Stimulated activated CD8-positive, alpha-beta memory T cell treated with anti-CD3 and anti-CD28 coated beads, Interleukin-15, amount 100 ng/mL, for 1 hour (primary cell): ENCODE measurements at regions not wholly inside any gene's neighbourhood (a gene's known extent, or its start where the extent isn't known, plus 50 kb on each side); places are given as distances from the start of the nearest gene placed in this dataset.
"Not testable (repeated sequence)": the region's sequence is repeated elsewhere in the genome, so short reads cannot be mapped to it uniquely, and the experiment has no call there.

Source experiments
- DNase-seq: peaks from one replicate; pipeline ENCODE4 v3.0.0-alpha.2; 2020; ENCODE audit warnings: low read depth

DNA sequence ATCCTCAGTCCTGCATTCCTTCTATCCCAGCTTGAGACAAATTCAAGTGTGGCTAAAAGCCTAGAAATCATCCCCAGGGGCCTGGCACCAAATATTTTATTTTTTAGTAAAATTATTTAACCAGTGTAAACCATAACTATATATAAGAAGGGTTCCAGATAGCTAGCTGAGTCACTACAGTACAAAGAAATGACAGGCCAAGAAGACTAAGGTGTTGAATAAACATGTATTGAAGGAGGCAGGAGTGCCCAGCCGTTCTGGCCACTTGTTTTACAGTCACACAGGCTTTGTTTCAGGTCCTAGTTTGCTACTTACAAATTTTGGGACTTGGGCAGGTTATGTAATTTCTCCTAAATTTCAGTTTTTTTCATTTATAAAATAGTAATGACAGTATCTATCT, 225.9 kb upstream of the PITX2 start:
- DNase-seq = no peak

DNA sequence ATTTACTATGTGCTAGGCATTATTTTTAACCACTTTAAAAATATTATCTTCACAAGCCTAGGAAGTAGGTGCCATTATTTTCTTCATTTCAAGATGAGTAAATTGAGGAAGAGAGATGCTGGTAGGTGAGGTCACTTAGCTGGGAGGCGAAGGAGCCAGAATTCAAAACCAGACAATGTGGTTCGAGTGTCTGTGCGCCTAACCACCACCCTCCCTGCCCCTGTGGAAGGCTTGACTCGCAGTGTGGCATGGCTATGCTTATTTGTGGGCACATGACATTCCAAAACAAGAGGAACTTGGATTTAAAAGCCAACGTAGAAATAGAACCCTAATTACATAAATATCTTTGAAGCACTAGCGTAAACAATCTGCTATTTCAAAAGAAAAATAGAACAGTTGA, 226.6 kb upstream of the PITX2 start:
- no peak for DNase-seq

DNA sequence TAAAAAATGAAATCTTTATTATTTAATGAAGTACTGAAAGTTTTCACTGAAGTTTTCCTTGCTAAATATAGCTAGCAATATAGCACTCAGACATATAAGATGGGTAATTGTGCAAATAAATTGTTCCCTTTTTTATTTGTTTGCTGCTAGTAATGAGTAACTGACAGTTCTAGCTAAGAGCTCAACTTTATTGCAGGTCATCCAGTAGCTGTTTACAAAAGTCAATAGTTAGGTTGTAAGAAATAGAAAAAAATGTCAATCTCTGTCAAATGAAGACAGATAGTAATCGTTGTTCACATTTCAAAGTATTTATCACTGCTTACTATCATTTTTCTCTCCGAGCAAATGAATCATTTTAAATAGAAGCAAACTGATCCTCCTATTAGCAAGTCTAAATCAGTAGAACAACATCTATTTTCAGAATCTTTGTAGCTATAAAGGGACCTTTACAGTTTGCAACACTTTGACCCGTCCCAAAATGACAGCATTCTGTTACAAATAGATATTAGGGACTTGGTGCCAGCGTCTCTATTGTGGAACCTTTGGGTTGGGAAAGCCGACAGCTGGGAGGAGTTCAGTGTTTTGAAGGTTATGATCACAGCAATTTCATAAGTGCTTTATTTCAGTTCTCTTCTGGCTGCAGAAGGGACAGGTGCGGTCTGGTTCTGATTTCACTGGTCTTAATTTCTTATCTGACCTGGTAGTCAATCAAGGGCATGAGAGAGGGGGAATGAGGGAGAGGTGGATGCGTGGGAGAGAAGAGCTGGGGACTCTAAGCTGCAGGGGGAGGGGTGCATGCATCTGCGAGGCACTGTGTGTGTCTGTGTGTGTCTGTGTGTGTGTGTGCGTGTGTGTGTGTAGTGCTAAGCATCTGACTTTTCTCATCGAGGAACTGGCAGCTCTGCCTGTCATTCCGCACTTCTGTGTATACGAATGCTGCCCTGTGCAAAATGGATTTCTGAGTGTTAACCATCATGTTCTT, 227.9 kb upstream of the PITX2 start:
- DNase-seq = no peak

DNA sequence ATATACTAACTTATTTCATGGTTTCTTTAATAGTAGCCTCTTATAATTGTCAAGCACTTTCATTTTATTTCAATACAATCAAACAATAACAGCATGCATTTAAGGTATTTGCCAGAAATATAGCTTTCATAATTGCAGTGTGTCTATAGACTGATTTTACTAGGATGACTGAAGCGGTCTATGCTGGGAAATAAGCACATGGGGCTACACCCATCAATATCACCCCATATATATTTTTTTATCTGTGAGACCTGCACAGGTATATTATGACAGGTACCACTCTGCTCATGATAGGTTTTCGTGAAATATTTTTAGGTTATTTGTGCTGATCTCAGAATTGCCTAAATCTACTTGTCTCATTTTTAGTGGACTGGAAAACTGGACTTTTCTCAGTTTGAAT, 229.1 kb upstream of the PITX2 start:
- DNase-seq = no peak

DNA sequence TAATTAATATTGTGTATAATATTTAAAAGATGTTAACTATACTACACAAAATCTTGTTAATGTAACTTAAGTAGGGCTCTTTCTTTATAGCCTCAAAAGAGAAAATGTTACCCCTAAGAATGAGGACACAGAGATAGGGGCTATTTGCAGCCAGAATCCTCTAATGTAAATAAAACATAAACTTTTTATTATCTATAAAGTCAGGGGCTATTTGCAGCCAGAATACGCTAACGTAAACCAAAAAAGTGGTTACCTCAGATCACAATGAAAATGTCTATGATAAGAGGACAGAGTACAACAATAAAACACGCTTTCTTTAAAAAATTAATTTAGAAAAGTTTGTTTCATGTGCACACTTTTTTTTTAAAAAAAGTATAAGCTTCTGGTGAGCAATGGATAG, 229.9 kb upstream of the PITX2 start:
- DNase-seq = no peak

DNA sequence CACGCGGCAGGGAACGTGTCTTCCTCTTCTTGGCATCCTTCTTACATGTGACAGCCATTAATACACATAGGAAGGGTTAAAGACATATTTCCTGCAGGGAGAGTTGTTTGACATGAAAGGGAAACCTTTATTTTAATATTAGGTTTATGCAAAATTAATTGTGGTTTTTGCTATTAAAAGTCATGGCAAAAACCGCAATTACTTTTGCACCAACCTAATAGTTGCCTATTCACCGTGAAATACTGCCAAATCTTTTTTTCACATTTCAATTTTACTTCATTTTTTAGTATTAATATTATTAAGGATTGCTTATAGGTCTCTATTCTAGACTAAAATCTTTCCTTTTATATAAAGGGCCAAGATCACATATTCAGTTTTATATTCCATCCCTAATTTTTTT, 230.4 kb upstream of the PITX2 start:
- DNase-seq = no peak

DNA sequence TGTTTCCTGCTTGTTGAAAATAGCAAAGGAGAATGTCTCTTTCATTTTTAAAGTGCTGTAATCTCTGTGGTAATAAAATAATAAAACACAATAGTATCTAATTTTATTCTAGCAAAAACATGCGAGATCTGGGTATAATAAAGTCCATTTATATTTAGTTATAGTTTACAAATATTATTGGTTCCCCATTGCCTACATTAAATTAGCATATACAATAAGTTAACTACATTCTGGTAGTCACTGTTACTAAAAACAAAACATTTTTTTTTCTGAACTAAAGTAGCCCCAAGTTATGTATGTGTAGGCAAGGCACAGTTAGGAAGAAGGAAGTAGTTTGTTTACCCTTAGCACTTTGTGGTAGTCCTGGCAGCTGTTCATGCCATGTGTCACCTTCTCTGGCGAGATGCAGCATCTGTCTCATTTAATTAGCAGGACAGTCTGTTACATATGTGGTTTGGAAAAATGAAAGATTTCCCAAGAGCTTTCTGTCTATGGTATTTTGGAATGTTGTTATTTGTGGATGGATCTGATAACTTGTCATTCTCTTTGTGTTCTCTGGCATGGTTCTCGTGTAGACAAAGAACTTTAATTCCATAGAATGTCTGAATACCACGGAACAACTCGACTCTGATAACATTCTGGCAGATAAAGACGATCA, 231.3 kb upstream of the PITX2 start:
- DNase-seq = no peak

DNA sequence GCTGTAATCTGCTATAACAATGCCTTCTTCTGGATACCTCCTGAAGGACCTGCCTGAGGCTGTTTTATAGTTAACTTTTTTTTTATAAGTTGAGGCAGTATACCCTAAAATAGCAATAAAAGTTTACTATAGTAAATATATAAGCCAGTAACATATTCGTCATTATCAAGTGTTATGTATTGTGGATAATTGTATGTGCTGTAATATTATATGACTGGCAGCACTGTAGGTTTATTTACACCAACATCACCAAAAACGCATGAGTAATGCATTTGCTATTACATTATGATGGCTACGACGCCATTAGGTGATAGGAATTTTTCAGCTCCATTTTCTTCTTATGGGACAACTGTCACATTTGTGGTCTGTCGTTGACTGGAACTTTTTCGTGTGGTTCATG, 237.2 kb upstream of the PITX2 start:
- no peak for DNase-seq

DNA sequence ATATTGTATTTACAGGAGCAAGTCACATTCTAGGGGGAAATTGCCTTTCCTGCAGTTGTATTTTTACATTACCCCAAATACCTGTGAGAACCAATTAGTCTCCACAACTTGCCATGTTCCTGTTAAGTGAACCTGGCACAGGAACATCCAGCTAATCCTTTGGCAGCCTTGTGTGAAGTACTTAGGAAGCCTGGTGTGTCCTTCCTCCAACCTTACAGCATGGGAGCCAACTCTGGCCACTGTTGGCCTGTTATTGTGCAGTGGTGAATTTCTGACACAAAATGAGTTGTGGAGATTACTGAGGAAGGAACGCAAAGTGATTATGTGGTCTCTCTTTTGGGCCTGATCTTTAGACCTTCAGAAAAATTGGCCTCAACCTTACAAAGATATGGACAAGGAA, 238.0 kb upstream of the PITX2 start:
- DNase-seq = no peak

DNA sequence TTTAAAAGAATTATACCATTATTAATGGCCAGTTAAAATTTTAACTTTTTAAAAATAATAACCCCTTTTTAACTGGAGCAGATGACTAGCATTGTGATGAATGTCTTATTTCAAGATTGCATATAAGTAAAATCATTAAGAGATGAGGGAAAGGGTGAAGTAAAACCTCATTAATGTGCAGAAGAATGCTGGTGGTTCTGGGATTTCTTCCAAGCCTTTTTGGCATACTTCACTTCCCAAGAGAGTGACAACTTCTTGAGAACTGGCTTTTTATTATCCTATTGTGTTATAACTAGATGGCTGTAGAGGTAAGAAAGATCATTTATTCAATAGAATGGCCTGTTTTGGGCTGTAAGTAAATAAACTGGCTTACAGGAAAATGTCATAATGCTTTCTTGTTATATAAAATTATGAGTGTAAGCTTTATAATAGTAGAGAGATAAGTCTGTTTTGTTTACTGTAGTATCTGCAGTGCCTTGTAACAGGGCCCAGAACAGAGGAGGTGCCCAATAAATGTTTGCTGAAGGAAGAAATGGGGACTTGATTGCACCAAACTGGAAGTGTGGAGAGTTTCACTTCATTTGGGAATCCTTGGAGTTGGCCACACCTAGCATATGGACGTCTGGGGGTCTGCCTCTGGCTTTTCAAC, 242.9 kb upstream of the PITX2 start:
- DNase-seq = no peak

DNA sequence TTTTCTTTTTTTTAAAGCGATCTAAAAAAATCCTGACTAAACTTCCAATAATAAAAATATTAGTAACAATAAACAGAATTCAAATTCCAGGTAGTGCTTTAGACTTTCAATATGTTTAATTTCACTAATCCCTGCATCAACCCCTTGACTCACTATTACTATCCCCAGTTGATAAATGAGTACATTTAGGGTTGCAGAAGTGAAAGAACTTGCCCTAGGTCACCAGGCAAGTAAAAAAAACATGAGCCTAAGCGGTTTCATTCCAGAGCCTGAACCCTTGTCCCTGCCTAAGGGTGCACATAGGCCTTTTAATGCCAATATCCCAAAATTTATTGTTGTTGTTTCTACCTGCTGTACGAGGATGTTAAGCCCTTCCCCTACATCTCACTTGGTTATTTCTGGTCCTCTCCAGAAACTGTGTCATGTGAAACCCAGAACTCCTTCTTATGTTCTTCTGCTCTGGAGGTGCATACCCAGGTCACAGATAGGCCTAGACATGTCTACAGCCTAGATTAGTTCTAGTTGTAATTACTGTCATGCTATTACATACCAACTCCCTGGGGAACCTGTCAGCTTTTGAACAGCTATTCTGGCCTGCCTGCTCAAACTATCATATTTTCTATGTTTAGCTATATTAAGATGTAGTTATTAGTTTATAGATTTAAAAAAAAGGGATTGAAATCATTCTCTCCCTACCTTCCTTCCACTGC, 244.5 kb upstream of the PITX2 start:
- DNase-seq = no peak

DNA sequence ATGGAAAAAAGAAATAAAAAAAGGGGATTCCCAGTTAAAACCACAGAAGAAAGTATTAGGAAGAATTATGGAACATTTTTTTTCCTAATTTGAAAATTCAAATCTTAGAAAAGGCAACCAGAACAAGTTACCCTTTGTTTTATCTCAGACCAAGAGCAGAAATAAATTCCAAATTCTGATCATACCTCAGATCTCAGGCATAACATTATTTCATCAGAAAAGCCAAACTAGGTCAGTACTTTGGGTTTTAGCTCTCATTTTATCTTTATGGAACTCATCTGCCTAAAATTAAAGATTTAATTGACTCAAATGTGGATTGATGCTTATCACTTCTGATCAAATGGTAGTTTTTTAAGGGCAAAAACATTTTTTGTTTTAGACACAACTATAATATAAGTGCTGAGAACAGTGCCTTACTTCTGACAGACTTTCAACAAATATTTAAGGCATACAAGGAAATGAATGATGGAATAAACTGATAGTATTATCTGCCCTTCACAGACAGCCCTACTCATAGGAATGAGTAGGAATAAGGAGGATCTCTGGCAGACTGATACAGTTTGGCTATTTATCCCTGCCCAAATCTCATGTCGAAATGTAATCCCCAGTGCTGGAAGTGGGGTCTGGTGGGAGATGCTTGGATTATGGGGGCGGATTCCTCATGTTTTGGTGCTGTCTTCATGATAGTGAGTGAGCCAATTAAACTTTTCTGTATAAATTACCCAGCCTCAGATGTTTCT, 245.3 kb upstream of the PITX2 start:
- no peak for DNase-seq

DNA sequence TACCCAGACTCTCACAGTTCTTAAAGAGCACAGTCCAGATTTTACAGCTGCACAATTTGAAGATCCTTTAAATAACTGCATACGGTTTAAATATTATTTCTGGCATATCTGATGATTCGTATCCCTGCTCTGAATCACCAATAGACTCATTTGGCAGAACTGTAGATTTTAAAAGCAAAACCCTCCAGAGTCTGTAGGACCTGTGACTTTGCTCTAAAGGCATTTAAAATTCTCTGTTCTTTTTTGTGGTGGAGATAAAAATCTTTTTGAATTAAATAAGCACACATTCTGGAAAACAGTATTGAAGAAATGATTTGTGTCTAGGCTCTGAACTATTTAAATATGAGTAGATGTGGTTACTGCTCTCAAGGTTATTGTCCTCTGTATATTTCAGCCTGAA, 246.2 kb upstream of the PITX2 start:
- no peak for DNase-seq

DNA sequence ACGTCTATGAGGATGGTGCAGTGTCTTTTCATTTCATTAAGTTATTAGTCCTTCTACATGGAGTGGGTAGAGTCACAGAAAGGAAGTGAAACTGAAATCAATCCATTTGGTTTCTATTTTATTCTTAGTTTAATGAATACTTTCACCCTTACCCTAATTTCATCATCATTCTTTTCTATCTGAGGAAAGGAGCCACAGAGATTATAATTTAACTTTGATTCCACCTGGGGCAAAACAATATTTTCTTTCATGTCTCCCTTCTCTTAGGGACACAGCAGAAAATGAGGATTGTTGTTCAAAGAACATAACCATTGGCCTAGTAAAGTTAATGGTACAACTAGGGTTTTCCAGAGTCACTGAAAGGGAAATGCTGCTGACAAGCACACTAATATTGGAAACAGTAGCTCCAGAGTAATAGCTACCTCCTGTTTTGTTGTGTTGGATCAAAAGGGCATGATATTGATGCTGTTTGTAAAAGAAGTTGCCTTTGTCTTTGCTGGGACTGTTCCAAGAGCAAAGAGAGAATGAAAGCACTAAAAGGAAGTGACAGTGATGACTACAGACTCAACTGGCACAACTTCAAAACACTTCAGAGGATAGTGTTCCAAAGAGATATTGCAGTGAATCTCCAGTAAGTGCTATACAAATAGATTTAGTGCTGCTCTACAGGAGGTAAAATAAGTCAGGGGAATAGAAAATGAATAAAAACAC, 247.1 kb upstream of the PITX2 start:
- no peak for DNase-seq

DNA sequence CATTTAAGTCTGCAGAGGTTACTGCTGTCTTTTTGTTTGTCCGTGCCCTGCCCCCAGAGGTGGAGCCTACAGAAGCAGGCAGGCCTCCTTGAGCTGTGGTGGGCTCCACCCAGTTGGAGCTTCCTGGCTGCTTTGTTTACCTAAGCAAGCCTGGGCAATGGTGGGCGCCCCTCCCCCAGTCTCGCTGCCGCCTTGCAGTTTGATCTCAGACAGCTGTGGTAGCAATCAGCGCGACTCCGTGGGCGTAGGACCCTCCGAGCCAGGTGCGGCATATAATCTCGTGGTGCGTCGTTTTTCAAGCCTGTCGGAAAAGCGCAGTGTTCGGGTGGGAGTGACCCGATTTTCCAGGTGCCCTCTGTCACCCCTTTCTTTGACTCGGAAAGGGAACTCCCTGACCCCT, 253.3 kb upstream of the PITX2 start:
- not testable (repeated sequence) for DNase-seq

DNA sequence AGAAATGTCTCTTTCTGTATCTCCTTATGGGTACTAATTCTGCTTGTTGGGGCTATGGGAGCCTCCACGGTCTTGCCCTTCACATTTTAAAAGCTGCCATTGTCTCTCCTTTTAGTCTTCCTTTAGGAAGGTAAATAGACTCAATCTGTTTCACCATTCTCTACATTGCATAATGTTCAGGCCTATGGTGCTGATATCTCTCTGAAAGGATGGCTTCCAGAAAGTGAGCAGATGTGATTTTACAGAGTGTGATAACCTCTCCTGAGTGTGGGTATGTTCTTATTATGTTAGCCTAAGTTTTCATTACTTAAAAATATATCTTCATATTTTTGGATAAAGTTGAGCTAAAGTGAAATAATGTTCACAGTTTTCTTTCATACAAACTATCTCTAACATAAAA, 254.0 kb upstream of the PITX2 start:
- no peak for DNase-seq

DNA sequence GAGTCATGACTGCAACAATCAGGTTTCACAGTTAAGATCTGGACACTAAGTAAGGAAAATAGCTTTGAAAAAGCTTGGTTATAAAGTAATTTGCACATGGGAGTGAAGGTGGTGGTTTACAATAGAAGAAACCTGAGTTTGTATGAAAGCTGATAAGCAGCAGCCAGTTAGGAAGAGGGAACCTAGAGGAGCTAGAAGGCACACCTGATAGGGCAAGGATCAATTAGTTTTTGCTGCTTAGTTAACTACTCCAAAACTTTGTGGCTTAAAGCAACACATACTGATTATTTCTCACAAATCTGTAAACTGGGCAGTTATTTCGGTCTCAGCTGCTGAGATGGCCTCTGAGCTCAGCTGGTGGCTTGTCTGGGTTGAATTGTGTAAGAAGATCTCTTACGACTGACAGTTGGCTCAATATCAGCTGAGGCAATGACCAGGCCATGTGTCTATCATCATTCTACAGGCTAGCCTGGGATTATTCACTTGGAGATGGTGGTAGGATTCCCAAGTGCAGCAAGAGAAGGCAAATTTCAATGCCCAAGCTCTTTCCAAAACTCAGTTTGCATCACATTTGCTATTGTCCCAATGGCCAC, 255.0 kb upstream of the PITX2 start:
- DNase-seq = no peak

DNA sequence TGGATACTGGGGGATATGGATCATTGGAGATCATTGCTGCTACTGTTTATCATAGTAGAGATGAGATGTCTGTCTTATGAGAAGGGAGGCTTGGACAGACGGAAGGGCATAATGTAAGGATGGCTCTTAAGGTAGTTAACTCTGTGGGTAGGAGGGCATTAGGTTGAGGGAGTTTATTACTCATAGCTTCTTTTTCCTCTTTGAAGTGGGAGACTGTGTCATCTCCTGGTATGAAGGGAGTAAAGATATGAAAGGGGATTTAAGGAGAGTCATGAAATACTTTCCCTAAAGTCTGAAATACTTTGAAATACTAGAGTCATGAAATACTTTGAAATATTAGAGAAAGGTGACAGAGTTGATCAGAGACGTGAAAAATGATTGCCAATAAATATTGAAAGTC, 255.5 kb upstream of the PITX2 start:
- DNase-seq = no peak

DNA sequence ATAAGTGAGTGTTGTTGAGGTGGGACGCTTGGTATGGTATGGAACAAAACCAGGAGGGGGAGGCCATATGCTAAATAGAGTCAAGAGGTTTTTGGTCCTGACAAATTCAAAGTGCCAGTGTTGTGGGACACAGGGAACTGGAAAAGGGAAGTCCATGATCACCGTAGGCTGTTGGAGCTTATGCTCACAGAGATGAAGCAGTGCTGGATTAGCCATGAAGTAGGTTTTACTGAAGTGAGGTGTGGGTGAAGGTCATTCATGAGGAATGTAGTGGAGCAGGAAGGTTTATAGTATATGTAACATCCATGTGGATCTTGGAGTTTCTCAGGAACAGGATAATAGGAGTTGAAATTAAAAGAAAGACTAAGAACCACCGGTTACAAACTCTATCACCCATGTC, 256.1 kb upstream of the PITX2 start:
- DNase-seq = no peak

DNA sequence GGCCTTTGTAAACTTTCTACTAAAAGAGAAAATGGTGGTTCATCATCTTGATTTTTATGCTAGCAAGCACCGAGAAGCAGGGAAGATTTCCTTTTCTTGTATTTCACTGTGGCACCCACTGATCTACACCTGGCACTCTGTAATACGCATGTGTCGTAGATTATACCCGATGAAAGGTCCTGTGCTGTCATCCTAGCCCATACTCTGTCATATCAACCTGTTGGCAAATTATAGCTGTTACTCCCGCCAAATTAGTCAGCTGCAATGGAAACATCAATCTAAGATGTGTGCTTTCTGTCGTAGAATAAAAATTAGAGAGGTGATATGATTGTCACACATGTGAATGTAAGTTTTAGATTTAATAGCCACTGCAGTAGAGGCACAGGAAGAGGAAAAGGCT, 263.4 kb upstream of the PITX2 start:
- no peak for DNase-seq

DNA sequence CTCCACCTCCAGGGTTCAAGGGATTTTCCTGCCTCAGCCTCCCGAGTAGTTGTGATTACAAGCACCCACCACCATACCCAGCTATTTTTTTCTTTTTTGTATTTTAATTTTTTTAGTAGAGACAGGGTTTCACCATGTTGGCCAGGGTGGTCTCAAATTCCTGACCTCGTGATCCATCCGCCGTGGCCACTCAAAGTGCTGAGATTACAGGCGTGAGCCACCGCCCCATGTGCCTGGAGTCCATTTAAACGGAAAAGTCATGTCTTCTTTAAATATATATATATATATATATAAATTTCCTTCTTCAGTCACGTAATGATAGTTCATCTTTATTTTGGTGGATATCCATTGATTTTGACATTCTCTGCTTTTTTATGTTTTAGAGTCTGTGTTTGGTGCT, 264.0 kb upstream of the PITX2 start:
- no peak for DNase-seq
